Common myeloid progenitor, CD34-positive (primary cell): ENCODE measurements at regions not wholly inside any gene's neighbourhood (a gene's known extent, or its start where the extent isn't known, plus 50 kb on each side); places are given as distances from the start of the nearest gene placed in this dataset.

Experiments
- CTCF ChIA-PET: fragments of 350-600 bp; sonication (Branson Sonifier 250); formaldehyde crosslinking; loops from one replicate; lab custom pipeline; 2021; ENCODE audit warnings: antibody characterized with exemption; lab: Charles Lee
- POLR2A ChIA-PET: fragments of 350-600 bp; sonication (Branson Sonifier 250); formaldehyde crosslinking; loops from one replicate; lab custom pipeline; 2021; ENCODE audit warnings: antibody characterized with exemption; lab: Charles Lee
- DNase-seq, 3 donors: peaks; one replicate each; pipeline versions ENCODE4 v3.0.0 to v3.0.0-alpha.2; 2013
- H3K27ac ChIP-seq, 2 experiments: 1 replicate in 1 of 2; 2 replicates in 1 of 2; pipeline ENCODE4 v1.7.0; 2013; ENCODE audit warnings: inconsistent platforms in 2 of 2, low read length in 2 of 2, mild to moderate bottlenecking in 2 of 2, low read depth in 1 of 2, moderate library complexity in 1 of 2; ENCODE audit not compliant: severe bottlenecking in 2 of 2, insufficient read depth in 1 of 2, poor library complexity in 1 of 2
- H3K27me3 ChIP-seq, 5 experiments: replicated peaks in 2 of 5; 1 replicate in 3 of 5; 2 replicates in 2 of 5; pipeline versions ENCODE4 v1.6.1 to v1.7.0; 2013; ENCODE audit warnings: low read length in 4 of 5, mild to moderate bottlenecking in 2 of 5, moderate library complexity in 2 of 5, inconsistent platforms in 1 of 5; ENCODE audit not compliant: insufficient read depth in 5 of 5, control insufficient read depth in 4 of 5
- H3K36me3 ChIP-seq, 4 experiments: 1 replicate in 2 of 4; 2 replicates in 2 of 4; pipeline versions ENCODE4 v1.6.1 to v1.7.0; 2013; ENCODE audit warnings: low read length in 3 of 4, control low read depth in 1 of 4, mild to moderate bottlenecking in 1 of 4; ENCODE audit not compliant: control insufficient read depth in 4 of 4, insufficient read depth in 4 of 4
- H3K4me1 ChIP-seq, 4 experiments: 1 replicate in 3 of 4; 2 replicates in 1 of 4; pipeline versions ENCODE4 v1.6.1 to v1.7.1; 2013; ENCODE audit warnings: low read length in 3 of 4, mild to moderate bottlenecking in 3 of 4, control low read depth in 1 of 4, inconsistent platforms in 1 of 4, moderate library complexity in 1 of 4; ENCODE audit not compliant: control insufficient read depth in 4 of 4, insufficient read depth in 4 of 4; ENCODE audit errors: control extremely low read depth in 1 of 4
- H3K4me3 ChIP-seq, 7 experiments: 1 replicate in 4 of 7; 2 replicates in 3 of 7; pipeline versions ENCODE4 v1.5.1 to v1.7.0; 2013; ENCODE audit warnings: mild to moderate bottlenecking in 7 of 7, low read length in 6 of 7, moderate library complexity in 6 of 7, inconsistent platforms in 2 of 7, low read depth in 2 of 7, control low read depth in 1 of 7; ENCODE audit not compliant: insufficient read depth in 4 of 7, control insufficient read depth in 1 of 7; ENCODE audit errors: extremely low read depth in 1 of 7
- H3K9me3 ChIP-seq, 5 experiments: 1 replicate in 4 of 5; 2 replicates in 1 of 5; pipeline versions ENCODE4 v1.6.1 to v1.7.1; 2013; ENCODE audit warnings: low read length in 4 of 5, mild to moderate bottlenecking in 2 of 5, inconsistent platforms in 1 of 5, low read depth in 1 of 5, moderate library complexity in 1 of 5; ENCODE audit not compliant: control insufficient read depth in 4 of 5, insufficient read depth in 2 of 5; ENCODE audit errors: control extremely low read depth in 1 of 5
- WGBS: methylation state at CpG from one replicate; pipeline ENCODE4 v1.1.5; 2013; ENCODE audit not compliant: insufficient coverage; 5-methylcytosine and 5-hydroxymethylcytosine counted together

DNA sequence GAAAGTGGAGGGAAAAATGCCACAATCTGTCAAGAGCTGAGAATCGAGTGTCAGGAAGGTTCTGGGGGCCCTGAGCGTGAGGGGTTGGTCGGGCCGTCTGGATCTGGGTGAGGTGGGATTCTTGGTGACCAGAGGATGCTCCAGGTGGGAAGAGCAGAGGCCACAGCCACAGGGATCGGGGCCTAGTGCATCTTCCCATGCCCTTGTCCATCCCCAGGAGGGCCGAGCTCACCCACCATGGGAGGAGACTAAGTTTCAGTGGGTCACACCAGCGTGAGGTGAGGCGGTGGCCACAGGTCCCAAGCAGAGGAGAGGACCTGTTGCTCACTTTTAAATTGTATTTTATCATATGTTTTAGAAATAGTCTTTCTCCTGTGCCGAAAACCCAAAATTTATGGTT, 70.0 kb downstream of the TMEM18 start:
- Histone ChIP-seq H3K4me3 (no peak overlapping the region), H3K9me3 (peaks cover 0 to 2% (median 0%) of the 10 kb centered on the region in 5 experiments), H3K36me3 (no peaks in the 10 kb centered on the region), H3K27ac (no peak overlapping the region), H3K4me1 (no peaks in the 10 kb centered on the region), H3K27me3 (peaks cover 0 to 2% (median 0%) of the 10 kb centered on the region in 5 experiments)
- ChIA-PET POLR2A (no interaction called here), CTCF (no interaction called here)
- 100% methylated on average over 1 of the region's 9 CpGs for WGBS
- no peak for DNase-seq

DNA sequence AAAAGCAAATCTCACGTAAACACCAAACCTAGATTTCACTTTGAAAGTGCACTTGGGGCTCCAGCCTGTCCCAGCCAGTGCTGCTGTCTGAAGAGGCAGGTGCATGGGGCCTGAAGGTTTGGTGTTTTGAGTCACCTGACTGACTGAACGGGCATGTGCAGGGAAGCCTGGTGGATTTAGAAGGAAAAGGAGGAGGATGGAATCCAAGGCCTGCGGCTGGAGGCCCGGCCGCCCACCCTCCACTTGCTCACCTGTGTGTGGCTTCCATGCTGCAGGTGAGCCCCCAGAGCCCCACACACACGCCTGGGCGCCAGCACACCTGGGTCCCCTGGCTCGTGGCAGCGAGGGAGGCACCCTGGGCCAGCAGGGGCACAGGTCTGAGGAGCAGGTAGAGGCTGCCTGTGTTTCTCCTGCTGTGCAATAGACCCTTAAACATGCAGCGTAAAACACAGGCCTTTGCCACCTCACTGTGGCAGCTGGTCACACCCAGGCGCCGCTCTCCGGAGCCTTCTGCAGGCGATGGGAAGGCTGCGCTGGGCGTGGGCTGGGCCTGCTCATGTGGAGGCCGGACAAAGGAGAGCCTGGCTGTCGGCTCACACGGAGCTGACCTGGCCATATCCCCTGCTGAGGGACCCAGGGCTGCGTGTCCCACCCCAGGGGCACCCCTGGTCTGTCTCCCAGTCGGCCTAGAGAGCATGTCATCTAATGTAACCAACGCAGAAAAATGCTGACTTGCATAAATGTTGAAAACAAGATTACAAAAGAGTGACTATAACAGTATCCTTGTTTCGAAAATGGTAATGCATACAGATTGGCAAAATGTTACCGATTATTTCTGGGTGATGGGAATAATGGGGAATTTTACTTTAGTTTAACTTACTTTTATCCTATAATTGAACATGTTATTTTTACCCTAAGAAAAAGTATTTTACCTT, 71.3 kb downstream of the TMEM18 start:
- Histone ChIP-seq H3K4me3 (no peak overlapping the region), H3K27me3 (peaks cover 0 to 2% (median 0%) of the 10 kb centered on the region in 5 experiments), H3K36me3 (no peaks in the 10 kb centered on the region), H3K27ac (no peak overlapping the region), H3K4me1 (no peaks in the 10 kb centered on the region), H3K9me3 (peaks cover 0 to 2% (median 0%) of the 10 kb centered on the region in 5 experiments)
- ChIA-PET CTCF (no interaction called here), POLR2A (no interaction called here)
- peak in 1 of 3 donors; percentile 3 for DNase-seq
- 95% methylated on average over 22 of the region's 24 CpGs for WGBS

DNA sequence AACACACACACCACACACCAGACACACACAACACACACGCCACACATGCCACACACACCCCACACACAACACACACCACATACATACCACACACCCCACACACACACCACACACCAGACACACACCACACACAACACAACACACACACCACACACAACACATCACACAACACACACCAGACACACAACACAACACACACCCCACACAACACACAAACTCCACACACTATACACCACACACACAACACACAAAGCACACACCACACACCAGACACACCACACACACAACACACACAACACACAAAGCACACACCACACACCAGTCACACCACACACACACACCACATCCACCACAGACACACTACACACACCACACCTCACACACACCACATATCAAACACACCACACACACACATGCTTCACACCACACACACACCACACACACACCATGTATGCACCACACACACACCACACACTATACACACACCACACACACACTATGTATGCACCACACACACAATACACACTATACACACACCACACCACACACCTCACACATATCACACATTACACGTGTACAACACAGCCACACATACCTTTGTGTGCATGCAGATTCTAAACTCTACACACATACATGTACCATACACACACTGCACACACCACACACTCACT, 72.2 kb downstream of the TMEM18 start:
- no peak overlapping the region for H3K27ac ChIP-seq
- ChIA-PET POLR2A (no interaction called here), CTCF (no interaction called here)
- no peaks in the 10 kb centered on the region for H3K36me3 ChIP-seq
- H3K9me3 ChIP-seq = peaks cover 0 to 2% (median 0%) of the 10 kb centered on the region in 5 experiments
- peaks cover 0 to 2% (median 0%) of the 10 kb centered on the region in 5 experiments for H3K27me3 ChIP-seq
- no peaks in the 10 kb centered on the region for H3K4me1 ChIP-seq
- 100% methylated on average over 2 of the region's 2 CpGs for WGBS
- peak in 2 of 3 donors; percentile 53 to 75 for DNase-seq
- H3K4me3 ChIP-seq = no peak overlapping the region

DNA sequence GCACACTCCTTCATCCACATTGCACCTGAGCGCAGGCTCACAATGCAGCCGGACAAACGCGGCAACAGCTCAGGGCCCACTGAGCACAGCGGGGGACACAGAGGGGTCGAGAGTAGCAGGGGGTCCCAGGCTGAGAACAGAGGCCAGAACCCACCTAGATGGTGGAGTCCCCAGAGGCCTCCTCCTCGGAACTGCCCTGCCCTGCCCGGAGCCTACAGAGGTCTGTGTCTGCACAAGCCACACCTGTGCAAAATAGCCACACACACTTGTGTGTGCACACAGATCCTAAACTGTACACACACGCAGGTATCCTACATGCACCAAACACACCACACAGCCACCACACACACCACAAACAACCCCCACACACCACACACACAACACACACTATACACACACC, 72.8 kb downstream of the TMEM18 start:
- ChIA-PET POLR2A (no interaction called here), CTCF (no interaction called here)
- H3K9me3 ChIP-seq = peaks cover 0 to 2% (median 0%) of the 10 kb centered on the region in 5 experiments
- DNase-seq = peak in 2 of 3 donors; percentile 5 to 10
- no peaks in the 10 kb centered on the region for H3K36me3 ChIP-seq
- no peak overlapping the region for H3K4me3 ChIP-seq
- no peaks in the 10 kb centered on the region for H3K4me1 ChIP-seq
- no peak overlapping the region for H3K27ac ChIP-seq
- whole genome bisulfite sequencing = 92% methylated on average over 8 of the region's 9 CpGs
- H3K27me3 ChIP-seq = peaks cover 0 to 4% (median 0%) of the 10 kb centered on the region in 5 experiments

DNA sequence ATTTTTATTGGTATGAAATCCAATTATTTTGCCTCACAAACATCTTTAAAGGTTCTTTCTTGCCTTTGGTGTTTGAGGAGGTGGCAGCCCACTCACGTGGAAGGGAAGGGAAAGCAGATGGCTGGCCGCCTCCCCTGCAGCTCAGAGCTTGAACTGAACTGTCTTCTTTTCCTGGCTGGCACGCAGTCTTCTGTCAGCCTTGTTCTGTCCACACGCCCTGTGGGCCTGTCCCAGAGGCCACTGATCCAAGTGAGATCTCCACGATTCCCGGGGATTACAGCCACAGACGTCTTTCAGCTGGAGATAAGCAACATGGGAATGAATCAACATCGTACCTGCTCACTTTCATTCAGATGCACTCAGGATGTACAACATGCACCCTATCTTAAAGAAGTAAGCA, 73.3 kb downstream of the TMEM18 start:
- ChIA-PET CTCF (no interaction called here), POLR2A (no interaction called here)
- H3K27me3 ChIP-seq = peaks cover 0 to 5% (median 0%) of the 10 kb centered on the region in 5 experiments
- H3K4me1 ChIP-seq = no peaks in the 10 kb centered on the region
- no peak overlapping the region for H3K4me3 ChIP-seq
- no peaks in the 10 kb centered on the region for H3K36me3 ChIP-seq
- 88% methylated on average over 7 of the region's 8 CpGs for WGBS
- peaks cover 0 to 2% (median 0%) of the 10 kb centered on the region in 5 experiments for H3K9me3 ChIP-seq
- DNase-seq = peak in 2 of 3 donors; percentile 4 to 20
- no peak overlapping the region for H3K27ac ChIP-seq

DNA sequence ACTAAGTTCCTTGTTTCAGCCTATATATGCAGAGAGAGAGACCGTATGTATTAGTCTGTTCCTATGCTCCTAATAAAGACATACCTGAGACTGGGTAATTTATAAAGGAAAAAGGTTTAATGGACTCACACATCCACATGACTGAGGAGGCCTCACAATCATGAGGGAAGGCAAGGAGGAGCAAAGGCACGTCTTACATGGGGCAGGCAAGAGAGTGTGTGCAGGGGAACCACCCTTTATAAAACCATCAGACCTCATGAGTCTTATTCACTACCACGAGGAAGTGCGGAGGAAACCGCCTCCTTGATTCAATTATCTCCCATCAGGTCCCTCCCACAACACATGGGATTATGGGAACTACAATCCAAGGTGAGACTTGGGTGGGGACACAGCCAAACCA, 73.8 kb downstream of the TMEM18 start:
- WGBS = 60% methylated on average over 2 of the region's 5 CpGs
- Histone ChIP-seq H3K9me3 (peaks cover 0 to 2% (median 0%) of the 10 kb centered on the region in 5 experiments), H3K36me3 (no peaks in the 10 kb centered on the region), H3K4me3 (no peak overlapping the region), H3K4me1 (no peaks in the 10 kb centered on the region), H3K27ac (no peak overlapping the region), H3K27me3 (peaks cover 0 to 5% (median 0%) of the 10 kb centered on the region in 5 experiments)
- POLR2A ChIA-PET = no interaction called here
- peak in 2 of 3 donors; percentile 13 to 24 for DNase-seq
- CTCF ChIA-PET = no interaction called here
